GM12873 (cell line): ENCODE measurements at regions not wholly inside any gene's neighbourhood (a gene's known extent, or its start where the extent isn't known, plus 50 kb on each side); places are given as distances from the start of the nearest gene placed in this dataset.

Experiments
- TF ChIP-seq, protein P1 (sequence below): IDR thresholded peaks from 2 replicates; pipeline ENCODE4 v1.5.1; 2012; ENCODE audit warnings: low read depth, mild to moderate bottlenecking, moderate library complexity, low read length, control low read depth; ENCODE audit not compliant: insufficient read depth; ENCODE audit errors: missing control alignments

DNA sequence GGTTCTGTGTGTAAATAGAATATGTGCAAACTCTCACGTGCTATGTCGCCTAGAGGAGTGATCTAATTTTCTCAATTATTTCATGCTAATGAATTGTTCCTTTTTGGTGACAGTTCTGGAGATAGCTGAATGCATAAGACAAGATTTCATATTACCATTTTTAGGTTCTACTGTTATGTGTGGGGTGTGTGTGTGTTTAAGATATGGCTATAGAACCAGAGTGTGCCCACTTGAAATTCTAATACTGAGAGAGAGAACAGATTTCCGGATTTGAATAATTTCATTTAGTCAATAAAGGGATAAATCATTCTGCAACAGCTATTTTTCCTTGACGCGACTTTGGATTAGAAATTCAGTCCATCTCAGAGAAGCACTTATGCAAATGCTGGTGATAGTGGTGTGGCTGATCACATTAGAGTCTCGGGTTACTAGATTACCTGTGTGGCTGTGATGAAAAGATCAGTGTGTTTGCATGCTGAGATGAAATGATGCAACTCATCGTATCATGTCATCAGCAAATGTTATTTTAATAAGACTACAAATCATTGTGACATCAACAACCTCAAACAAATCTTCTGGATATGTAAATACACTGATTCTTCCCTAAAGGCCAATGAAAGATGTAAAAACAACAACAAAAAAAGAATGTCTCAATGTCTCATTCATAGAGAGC is 415.9 kb downstream of the EPHA4 start:
- TF ChIP-seq, protein P1, sequence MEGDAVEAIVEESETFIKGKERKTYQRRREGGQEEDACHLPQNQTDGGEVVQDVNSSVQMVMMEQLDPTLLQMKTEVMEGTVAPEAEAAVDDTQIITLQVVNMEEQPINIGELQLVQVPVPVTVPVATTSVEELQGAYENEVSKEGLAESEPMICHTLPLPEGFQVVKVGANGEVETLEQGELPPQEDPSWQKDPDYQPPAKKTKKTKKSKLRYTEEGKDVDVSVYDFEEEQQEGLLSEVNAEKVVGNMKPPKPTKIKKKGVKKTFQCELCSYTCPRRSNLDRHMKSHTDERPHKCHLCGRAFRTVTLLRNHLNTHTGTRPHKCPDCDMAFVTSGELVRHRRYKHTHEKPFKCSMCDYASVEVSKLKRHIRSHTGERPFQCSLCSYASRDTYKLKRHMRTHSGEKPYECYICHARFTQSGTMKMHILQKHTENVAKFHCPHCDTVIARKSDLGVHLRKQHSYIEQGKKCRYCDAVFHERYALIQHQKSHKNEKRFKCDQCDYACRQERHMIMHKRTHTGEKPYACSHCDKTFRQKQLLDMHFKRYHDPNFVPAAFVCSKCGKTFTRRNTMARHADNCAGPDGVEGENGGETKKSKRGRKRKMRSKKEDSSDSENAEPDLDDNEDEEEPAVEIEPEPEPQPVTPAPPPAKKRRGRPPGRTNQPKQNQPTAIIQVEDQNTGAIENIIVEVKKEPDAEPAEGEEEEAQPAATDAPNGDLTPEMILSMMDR: no peak

DNA sequence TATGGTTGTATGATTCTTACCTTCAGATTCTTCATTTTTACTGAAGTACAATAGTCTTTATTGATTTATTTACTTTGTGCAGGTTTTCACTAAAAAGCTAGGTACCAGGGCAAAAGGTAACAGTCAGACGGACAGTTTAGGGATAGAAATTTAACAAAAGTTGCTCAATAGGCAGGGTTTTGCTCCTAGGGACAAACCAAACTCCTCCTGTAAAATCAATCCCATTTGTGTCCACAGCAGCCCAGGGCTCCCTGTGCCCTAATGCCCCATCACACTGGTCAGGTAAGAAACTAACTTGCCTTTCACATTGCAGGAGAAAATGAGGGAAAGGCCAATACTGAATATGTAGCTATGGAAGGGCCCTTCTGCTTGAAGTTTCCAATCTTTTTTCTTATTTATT is 410.9 kb downstream of the EPHA4 start:
- TF ChIP-seq, protein P1: no peak

DNA sequence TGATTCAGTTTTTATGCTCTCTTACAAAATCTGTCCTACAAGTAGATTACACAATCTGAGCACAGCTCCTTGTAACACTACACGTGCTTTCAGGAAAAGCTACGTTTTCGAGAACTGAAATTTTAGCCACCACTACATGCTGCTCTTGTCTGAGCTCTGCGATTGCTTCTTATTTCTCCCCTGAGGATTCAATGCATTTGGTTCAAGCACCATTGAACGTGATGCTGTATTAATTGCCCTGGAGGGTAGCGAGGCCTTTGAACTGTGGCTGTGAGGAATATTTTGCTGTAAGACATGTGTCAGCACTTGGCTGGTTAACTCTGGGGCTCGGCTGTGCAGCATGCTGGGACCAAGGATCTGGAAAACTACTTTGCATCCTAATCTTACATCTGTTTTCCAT is 405.8 kb downstream of the EPHA4 start:
- TF ChIP-seq, protein P1: no peak

DNA sequence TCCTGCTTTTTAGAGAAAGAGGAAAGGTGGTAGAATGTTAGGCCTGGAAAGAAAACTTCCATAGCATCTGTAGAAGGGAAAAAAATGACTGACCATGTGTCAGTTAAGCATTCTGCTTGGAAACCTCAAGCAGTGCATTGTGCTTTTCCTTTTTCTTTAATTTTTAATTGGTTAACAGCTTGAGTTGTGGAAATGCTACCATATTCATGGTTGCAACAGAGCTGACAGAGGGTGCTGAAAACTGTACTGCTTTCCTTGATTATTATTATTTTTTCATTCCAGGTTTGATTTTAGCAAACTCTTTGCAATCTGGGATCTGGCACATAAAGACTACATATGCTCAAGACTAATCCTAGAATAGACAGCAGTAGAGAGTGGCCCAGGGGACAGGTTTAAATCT is 404.5 kb downstream of the EPHA4 start:
- TF ChIP-seq, protein P1: no peak

DNA sequence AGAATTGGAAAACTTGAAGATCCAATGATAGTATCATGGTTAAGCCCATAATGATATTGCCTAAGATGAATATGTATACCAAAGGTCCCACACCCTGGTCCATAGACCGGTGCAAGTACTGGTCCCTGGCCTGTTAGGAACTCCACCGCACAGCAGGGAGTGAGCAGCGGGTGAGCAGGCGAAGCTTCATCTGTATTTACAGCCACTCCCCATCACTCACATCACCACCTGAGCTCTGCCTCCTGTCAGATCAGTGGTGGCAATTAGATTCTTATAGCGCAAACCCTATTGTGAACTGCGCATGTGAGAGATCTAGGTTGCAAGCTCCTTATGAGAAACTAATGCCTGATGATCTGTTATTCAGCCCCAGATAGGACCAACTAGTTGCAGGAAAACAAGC is 402.4 kb downstream of the EPHA4 start:
- TF ChIP-seq, protein P1: no peak

DNA sequence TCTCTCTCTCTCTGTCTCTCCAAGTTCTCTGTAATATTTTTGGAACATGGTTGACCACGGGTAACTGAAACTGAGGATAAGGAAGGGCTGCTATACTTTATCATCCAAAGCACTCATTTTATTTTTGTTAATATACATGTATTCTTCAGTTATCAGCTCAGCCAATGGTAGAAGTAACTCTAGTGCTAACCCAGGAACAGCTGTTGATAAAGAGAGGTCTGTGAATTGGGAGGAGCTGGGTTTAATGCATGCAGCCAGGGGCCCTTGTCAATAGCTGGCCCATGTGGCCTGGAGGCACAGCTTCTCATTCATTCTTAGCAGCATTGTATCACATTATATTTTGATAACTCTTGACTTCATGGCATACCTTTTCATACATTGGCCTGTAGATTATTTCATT is 401.6 kb downstream of the EPHA4 start:
- TF ChIP-seq, protein P1: no peak

DNA sequence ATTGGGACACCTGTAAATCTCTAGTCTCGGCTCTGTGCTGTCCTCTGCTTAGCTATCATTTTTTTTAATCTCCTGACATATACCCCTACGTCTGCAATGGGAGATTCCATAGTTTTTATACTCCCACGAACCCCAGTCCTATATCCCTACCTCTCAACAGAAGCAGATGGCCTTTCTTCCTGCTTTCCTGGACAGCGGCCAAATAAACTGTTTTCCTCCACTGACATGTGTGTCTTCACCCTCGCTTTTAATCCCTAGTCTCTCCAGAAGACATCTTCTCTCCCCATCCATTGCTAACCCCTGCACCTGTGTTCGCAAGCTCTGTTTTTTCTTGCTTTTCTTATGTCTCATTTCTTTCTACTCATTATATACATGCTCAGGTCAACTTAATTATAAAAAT is 395.4 kb downstream of the EPHA4 start:
- TF ChIP-seq, protein P1: no peak

DNA sequence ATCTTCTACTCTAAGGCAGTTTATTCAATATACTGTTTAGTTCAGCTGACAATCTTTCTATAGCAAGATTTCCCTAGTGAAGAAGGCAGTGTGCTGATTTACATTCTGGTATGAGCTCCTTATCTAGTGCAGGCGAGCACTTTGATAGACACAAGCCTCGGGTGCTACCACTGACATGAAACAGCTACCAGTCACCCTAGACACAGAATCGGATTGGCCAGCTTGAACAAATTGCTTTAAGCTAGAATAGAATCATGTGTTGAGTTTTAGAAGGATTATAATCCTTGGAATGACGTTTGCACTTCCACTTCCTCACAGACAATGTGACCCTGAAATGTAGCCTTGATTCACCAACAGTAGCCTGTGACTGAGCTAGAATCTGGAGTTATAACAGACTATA is 394.0 kb downstream of the EPHA4 start:
- TF ChIP-seq, protein P1: no peak
